ENCODE measurements at regions not wholly inside any gene's neighbourhood (a gene's known extent, or its start where the extent isn't known, plus 50 kb on each side); places are given as distances from the start of the nearest gene placed in this dataset.

- TF ChIP-seq, protein P1, sequence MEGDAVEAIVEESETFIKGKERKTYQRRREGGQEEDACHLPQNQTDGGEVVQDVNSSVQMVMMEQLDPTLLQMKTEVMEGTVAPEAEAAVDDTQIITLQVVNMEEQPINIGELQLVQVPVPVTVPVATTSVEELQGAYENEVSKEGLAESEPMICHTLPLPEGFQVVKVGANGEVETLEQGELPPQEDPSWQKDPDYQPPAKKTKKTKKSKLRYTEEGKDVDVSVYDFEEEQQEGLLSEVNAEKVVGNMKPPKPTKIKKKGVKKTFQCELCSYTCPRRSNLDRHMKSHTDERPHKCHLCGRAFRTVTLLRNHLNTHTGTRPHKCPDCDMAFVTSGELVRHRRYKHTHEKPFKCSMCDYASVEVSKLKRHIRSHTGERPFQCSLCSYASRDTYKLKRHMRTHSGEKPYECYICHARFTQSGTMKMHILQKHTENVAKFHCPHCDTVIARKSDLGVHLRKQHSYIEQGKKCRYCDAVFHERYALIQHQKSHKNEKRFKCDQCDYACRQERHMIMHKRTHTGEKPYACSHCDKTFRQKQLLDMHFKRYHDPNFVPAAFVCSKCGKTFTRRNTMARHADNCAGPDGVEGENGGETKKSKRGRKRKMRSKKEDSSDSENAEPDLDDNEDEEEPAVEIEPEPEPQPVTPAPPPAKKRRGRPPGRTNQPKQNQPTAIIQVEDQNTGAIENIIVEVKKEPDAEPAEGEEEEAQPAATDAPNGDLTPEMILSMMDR (conservative IDR thresholded peaks at IDR 0.05; ENCODE audit: low read depth in 2 of 2), result no peak
Observed at GRCh38 chr7:46490406-46490805, 569.3 kb upstream of the IGFBP3 start (continued).

DNA sequence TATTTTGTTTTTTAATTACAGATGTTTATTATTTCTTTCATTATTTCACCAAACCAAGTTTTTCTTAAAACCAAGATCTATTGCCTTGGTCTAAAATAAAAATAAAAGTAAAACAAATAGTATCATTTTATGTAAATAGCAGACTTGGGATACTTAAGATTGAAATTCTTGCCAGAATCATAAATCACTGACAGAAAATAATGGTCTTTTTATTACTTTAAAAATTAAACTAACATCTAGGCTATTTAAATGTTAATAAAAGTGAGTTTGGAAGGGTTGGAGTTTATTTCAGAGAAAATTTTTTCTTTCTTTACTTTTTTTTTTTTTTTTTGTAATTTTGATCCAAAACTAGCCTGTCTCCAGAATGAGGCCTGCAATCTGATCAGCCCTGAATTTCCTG, 568.0 kb upstream of the IGFBP3 start:
- H3K79me2 ChIP-seq (replicated peaks; ENCODE audit: insufficient read depth), result no peaks in the 10 kb centered on the region
- Mint-ChIP-seq H3K27me3 (ENCODE audit: insufficient read depth, low read depth, poor library complexity) (no peaks in the 10 kb centered on the region), H3K9me3 (no peaks in the 10 kb centered on the region; the same call in 2 of the 3 replicates), H3K27ac (no peak overlapping the region), H3K4me1 (no peaks in the 10 kb centered on the region), H3K4me3 (no peak overlapping the region), H3K36me3 (ENCODE audit: low read depth) (no peaks in the 10 kb centered on the region)
- H3K4me1 ChIP-seq (ENCODE audit: insufficient read depth), result no peaks in the 10 kb centered on the region
- no peak overlapping the region for H3K4me3 ChIP-seq
- H3K27ac ChIP-seq (ENCODE audit: low read depth), result no peak overlapping the region
- TF ChIP-seq NANOG (IDR thresholded peaks at IDR 0.05; ENCODE audit: borderline replicate concordance) (no peak), JUNB (IDR thresholded peaks at IDR 0.05; ENCODE audit: unreplicated experiment) (no peak), ZNF331 (CRISPR knock-in tag; IDR thresholded peaks at IDR 0.05; ENCODE audit: low read depth) (no peak), EZH2 (IDR thresholded peaks at IDR 0.05; ENCODE audit: low read depth, unreplicated experiment) (no peak), ZNF114 (CRISPR knock-in tag; IDR thresholded peaks at IDR 0.05) (no peak), POLR2AphosphoS5 (IDR thresholded peaks at IDR 0.05; ENCODE audit: low read depth) (no peak), CREB1 (CRISPR knock-in tag; IDR thresholded peaks at IDR 0.05; ENCODE audit: low read depth) (no peak), STAT1 (IDR thresholded peaks at IDR 0.05; ENCODE audit: unreplicated experiment) (no peak)
- TF ChIP-seq, protein P2, sequence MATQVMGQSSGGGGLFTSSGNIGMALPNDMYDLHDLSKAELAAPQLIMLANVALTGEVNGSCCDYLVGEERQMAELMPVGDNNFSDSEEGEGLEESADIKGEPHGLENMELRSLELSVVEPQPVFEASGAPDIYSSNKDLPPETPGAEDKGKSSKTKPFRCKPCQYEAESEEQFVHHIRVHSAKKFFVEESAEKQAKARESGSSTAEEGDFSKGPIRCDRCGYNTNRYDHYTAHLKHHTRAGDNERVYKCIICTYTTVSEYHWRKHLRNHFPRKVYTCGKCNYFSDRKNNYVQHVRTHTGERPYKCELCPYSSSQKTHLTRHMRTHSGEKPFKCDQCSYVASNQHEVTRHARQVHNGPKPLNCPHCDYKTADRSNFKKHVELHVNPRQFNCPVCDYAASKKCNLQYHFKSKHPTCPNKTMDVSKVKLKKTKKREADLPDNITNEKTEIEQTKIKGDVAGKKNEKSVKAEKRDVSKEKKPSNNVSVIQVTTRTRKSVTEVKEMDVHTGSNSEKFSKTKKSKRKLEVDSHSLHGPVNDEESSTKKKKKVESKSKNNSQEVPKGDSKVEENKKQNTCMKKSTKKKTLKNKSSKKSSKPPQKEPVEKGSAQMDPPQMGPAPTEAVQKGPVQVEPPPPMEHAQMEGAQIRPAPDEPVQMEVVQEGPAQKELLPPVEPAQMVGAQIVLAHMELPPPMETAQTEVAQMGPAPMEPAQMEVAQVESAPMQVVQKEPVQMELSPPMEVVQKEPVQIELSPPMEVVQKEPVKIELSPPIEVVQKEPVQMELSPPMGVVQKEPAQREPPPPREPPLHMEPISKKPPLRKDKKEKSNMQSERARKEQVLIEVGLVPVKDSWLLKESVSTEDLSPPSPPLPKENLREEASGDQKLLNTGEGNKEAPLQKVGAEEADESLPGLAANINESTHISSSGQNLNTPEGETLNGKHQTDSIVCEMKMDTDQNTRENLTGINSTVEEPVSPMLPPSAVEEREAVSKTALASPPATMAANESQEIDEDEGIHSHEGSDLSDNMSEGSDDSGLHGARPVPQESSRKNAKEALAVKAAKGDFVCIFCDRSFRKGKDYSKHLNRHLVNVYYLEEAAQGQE (IDR thresholded peaks at IDR 0.05; ENCODE audit: unreplicated experiment), result no peak
- TF ChIP-seq, protein P3, sequence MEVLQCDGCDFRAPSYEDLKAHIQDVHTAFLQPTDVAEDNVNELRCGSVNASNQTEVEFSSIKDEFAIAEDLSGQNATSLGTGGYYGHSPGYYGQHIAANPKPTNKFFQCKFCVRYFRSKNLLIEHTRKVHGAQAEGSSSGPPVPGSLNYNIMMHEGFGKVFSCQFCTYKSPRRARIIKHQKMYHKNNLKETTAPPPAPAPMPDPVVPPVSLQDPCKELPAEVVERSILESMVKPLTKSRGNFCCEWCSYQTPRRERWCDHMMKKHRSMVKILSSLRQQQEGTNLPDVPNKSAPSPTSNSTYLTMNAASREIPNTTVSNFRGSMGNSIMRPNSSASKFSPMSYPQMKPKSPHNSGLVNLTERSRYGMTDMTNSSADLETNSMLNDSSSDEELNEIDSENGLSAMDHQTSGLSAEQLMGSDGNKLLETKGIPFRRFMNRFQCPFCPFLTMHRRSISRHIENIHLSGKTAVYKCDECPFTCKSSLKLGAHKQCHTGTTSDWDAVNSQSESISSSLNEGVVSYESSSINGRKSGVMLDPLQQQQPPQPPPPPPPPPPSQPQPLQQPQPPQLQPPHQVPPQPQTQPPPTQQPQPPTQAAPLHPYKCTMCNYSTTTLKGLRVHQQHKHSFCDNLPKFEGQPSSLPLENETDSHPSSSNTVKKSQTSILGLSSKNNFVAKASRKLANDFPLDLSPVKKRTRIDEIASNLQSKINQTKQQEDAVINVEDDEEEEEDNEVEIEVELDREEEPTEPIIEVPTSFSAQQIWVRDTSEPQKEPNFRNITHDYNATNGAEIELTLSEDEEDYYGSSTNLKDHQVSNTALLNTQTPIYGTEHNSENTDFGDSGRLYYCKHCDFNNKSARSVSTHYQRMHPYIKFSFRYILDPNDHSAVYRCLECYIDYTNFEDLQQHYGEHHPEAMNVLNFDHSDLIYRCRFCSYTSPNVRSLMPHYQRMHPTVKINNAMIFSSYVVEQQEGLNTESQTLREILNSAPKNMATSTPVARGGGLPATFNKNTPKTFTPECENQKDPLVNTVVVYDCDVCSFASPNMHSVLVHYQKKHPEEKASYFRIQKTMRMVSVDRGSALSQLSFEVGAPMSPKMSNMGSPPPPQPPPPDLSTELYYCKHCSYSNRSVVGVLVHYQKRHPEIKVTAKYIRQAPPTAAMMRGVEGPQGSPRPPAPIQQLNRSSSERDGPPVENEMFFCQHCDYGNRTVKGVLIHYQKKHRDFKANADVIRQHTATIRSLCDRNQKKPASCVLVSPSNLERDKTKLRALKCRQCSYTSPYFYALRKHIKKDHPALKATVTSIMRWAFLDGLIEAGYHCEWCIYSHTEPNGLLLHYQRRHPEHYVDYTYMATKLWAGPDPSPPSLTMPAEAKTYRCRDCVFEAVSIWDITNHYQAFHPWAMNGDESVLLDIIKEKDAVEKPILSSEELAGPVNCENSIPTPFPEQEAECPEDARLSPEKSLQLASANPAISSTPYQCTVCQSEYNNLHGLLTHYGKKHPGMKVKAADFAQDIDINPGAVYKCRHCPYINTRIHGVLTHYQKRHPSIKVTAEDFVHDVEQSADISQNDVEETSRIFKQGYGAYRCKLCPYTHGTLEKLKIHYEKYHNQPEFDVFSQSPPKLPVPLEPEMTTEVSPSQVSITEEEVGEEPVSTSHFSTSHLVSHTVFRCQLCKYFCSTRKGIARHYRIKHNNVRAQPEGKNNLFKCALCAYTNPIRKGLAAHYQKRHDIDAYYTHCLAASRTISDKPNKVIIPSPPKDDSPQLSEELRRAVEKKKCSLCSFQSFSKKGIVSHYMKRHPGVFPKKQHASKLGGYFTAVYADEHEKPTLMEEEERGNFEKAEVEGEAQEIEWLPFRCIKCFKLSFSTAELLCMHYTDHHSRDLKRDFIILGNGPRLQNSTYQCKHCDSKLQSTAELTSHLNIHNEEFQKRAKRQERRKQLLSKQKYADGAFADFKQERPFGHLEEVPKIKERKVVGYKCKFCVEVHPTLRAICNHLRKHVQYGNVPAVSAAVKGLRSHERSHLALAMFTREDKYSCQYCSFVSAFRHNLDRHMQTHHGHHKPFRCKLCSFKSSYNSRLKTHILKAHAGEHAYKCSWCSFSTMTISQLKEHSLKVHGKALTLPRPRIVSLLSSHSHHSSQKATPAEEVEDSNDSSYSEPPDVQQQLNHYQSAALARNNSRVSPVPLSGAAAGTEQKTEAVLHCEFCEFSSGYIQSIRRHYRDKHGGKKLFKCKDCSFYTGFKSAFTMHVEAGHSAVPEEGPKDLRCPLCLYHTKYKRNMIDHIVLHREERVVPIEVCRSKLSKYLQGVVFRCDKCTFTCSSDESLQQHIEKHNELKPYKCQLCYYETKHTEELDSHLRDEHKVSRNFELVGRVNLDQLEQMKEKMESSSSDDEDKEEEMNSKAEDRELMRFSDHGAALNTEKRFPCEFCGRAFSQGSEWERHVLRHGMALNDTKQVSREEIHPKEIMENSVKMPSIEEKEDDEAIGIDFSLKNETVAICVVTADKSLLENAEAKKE (CRISPR knock-in tag; IDR thresholded peaks at IDR 0.05), result no peak
- TF ChIP-seq, protein P4, sequence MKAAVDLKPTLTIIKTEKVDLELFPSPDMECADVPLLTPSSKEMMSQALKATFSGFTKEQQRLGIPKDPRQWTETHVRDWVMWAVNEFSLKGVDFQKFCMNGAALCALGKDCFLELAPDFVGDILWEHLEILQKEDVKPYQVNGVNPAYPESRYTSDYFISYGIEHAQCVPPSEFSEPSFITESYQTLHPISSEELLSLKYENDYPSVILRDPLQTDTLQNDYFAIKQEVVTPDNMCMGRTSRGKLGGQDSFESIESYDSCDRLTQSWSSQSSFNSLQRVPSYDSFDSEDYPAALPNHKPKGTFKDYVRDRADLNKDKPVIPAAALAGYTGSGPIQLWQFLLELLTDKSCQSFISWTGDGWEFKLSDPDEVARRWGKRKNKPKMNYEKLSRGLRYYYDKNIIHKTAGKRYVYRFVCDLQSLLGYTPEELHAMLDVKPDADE (IDR thresholded peaks at IDR 0.05), result no peak
- DNase-seq (ENCODE audit: low spot score) (no peak), ATAC-seq (no peak)
- H3F3A ChIP-seq (replicated peaks; ENCODE audit: low read depth), result no peaks in the 10 kb centered on the region
- H4K20me1 ChIP-seq (replicated peaks; ENCODE audit: insufficient read depth), result no peaks in the 10 kb centered on the region
- H3K4me2 ChIP-seq, result no peak overlapping the region
- no peaks in the 10 kb centered on the region; the same call in 1 of the 2 replicates for H3K9me2 ChIP-seq (ENCODE audit: insufficient read depth)
- no peaks in the 10 kb centered on the region for H3K36me3 ChIP-seq (ENCODE audit: insufficient read depth)
- no peaks in the 10 kb centered on the region for H3K27me3 ChIP-seq (ENCODE audit: insufficient read depth)
- H2AFZ ChIP-seq, result no peak overlapping the region
